ENCODE measurements at regions not wholly inside any gene's neighbourhood (a gene's known extent, or its start where the extent isn't known, plus 50 kb on each side); places are given as distances from the start of the nearest gene placed in this dataset.

- no peak for DNase-seq (ENCODE audit: low read depth, low spot score)
- peaks cover 2% of the 10 kb centered on the region for H3K27me3 ChIP-seq (ENCODE audit: control insufficient read depth, insufficient read depth, low read length)
- H3K9me3 ChIP-seq (ENCODE audit: control insufficient read depth, insufficient read depth, low read length) = no peaks in the 10 kb centered on the region
- no peak overlapping the region for H3K27ac ChIP-seq (ENCODE audit: low read depth, low read length)
- ChIA-PET POLR2A (interaction anchor here (1.2 kb wide), 1 partner anchor 10 kb away, joined by 3 read pairs; no protein-coding TSS in a partner anchor), CTCF (no interaction called here)
- no peak for TF ChIP-seq CTCF (IDR thresholded peaks at IDR 0.05; ENCODE audit: low read depth, low read length)
- H3K4me3 ChIP-seq (ENCODE audit: low read depth, low read length) = no peak overlapping the region
Measured at GRCh38 chr5:74261421-74261820, 379.1 kb downstream of the ENC1 start.

GRCh38 chr5:74259572-74259971, 381.0 kb downstream of the ENC1 start:
- ChIA-PET POLR2A (interaction anchor here (0.7 kb wide), 1 partner anchor 17 kb away, joined by 3 read pairs; no protein-coding TSS in a partner anchor), CTCF (interaction anchor here (0.7 kb wide), 1 partner anchor 357 kb away, joined by 3 read pairs; no protein-coding TSS in a partner anchor)
- no peak for DNase-seq (ENCODE audit: low read depth, low spot score)
- H3K4me3 ChIP-seq (ENCODE audit: low read depth, low read length) = no peak overlapping the region
- no peaks in the 10 kb centered on the region for H3K9me3 ChIP-seq (ENCODE audit: control insufficient read depth, insufficient read depth, low read length)
- H3K27ac ChIP-seq (ENCODE audit: low read depth, low read length) = no peak overlapping the region
- peaks cover 2% of the 10 kb centered on the region for H3K27me3 ChIP-seq (ENCODE audit: control insufficient read depth, insufficient read depth, low read length)
- no peak for TF ChIP-seq CTCF (IDR thresholded peaks at IDR 0.05; ENCODE audit: low read depth, low read length)

GRCh38 chr5:74258314-74258665, 382.2 kb downstream of the ENC1 start:
- ChIA-PET POLR2A (interaction anchor here (1.5 kb wide), 1 partner anchor 382 kb away, joined by 9 read pairs; the partner anchor contains the start of gene ENC1), CTCF (interaction anchor here (1.0 to 2.6 kb wide), 2 partner anchors 13 to 383 kb away, joined by 4 to 17 read pairs; partner anchors contain the start of gene ENC1)
- no peak for DNase-seq (ENCODE audit: low read depth, low spot score)
- Histone ChIP-seq H3K27me3 (ENCODE audit: control insufficient read depth, insufficient read depth, low read length) (peaks cover 2% of the 10 kb centered on the region), H3K4me3 (ENCODE audit: low read depth, low read length) (no peak overlapping the region), H3K9me3 (ENCODE audit: control insufficient read depth, insufficient read depth, low read length) (no peaks in the 10 kb centered on the region), H3K27ac (ENCODE audit: low read depth, low read length) (no peak overlapping the region)
- no peak for TF ChIP-seq CTCF (IDR thresholded peaks at IDR 0.05; ENCODE audit: low read depth, low read length)

- H3K27me3 ChIP-seq (ENCODE audit: control insufficient read depth, insufficient read depth, low read length) = peaks cover 2% of the 10 kb centered on the region
- H3K27ac ChIP-seq (ENCODE audit: low read depth, low read length) = no peak overlapping the region
- no peak overlapping the region for H3K4me3 ChIP-seq (ENCODE audit: low read depth, low read length)
- ChIA-PET CTCF (interaction anchor here (0.6 to 2.6 kb wide), 3 partner anchors 14 to 384 kb away, joined by 3 to 17 read pairs (median 4); partner anchors contain the start of gene ENC1), POLR2A (interaction anchor here (0.7 to 1.5 kb wide), 2 partner anchors 217 to 383 kb away, joined by 3 to 9 read pairs; partner anchors contain the start of gene ENC1)
- DNase-seq (ENCODE audit: low read depth, low spot score) = no peak
- no peak for TF ChIP-seq CTCF (IDR thresholded peaks at IDR 0.05; ENCODE audit: low read depth, low read length)
- no peaks in the 10 kb centered on the region for H3K9me3 ChIP-seq (ENCODE audit: control insufficient read depth, insufficient read depth, low read length)
Measured at GRCh38 chr5:74257645-74258313, 382.7 kb downstream of the ENC1 start.

GRCh38 chr5:74257060-74257527, 383.4 kb downstream of the ENC1 start:
- no peak for DNase-seq (ENCODE audit: low read depth, low spot score)

More at GRCh38 chr5:74257060-74257527, 383.4 kb downstream of the ENC1 start:
- Histone ChIP-seq H3K9me3 (ENCODE audit: control insufficient read depth, insufficient read depth, low read length) (no peaks in the 10 kb centered on the region), H3K27ac (ENCODE audit: low read depth, low read length) (no peak overlapping the region), H3K27me3 (ENCODE audit: control insufficient read depth, insufficient read depth, low read length) (peaks cover 2% of the 10 kb centered on the region), H3K4me3 (ENCODE audit: low read depth, low read length) (no peak overlapping the region)
- POLR2A ChIA-PET = interaction anchor here (0.7 to 1.5 kb wide), 2 partner anchors 217 to 383 kb away, joined by 3 to 9 read pairs; partner anchors contain the start of gene ENC1
- no peak for TF ChIP-seq CTCF (IDR thresholded peaks at IDR 0.05; ENCODE audit: low read depth, low read length)
- CTCF ChIA-PET = interaction anchor here (0.6 to 2.6 kb wide), 2 partner anchors 133 to 384 kb away, joined by 3 to 17 read pairs; partner anchors contain the start of gene ENC1
